HL-60 (cell line): ENCODE measurements at regions not wholly inside any gene's neighbourhood (a gene's known extent, or its start where the extent isn't known, plus 50 kb on each side); places are given as distances from the start of the nearest gene placed in this dataset.

ENCODE experiments used
- DNase-seq, 2 experiments: peaks; one replicate each; pipeline ENCODE4 v3.0.0-alpha.2; 2010 to 2020; ENCODE audit warnings: low read depth in 1 of 2, low spot score in 1 of 2
- H3K27ac ChIP-seq: fragments of 250-450 bp; sonication (Bioruptor Pico); replicated peaks from 2 replicates; pipeline ENCODE4 v1.5.1; 2020; ENCODE audit warnings: mild to moderate bottlenecking, moderate library complexity
- H3K27me3 ChIP-seq: fragments of 250-450 bp; sonication (Bioruptor Pico); 2 replicates; pipeline ENCODE4 v1.5.1; 2021; ENCODE audit warnings: mild to moderate bottlenecking, moderate library complexity; ENCODE audit not compliant: insufficient read depth, poor library complexity, severe bottlenecking
- H3K4me3 ChIP-seq: replicated peaks from 2 replicates; pipeline ENCODE4 v1.5.1; 2011; ENCODE audit warnings: mild to moderate bottlenecking, control low read depth, low read length; ENCODE audit not compliant: insufficient read depth
- CTCF ChIP-seq: IDR thresholded peaks from one replicate; pipeline ENCODE4 v1.5.1; 2011; ENCODE audit warnings: low read length, control low read depth, inconsistent platforms; ENCODE audit not compliant: insufficient read depth
- GABPA ChIP-seq: IDR thresholded peaks from 2 replicates; pipeline ENCODE4 v1.6.1; 2012; ENCODE audit warnings: low read depth
- POLR2AphosphoS5 ChIP-seq: IDR thresholded peaks from 2 replicates; pipeline ENCODE4 v1.6.1; 2012; ENCODE audit warnings: low read depth
- REST ChIP-seq: IDR thresholded peaks from 2 replicates; pipeline ENCODE4 v1.6.1; 2012; ENCODE audit warnings: low read depth; ENCODE audit not compliant: insufficient replicate concordance
- SPI1 ChIP-seq: IDR thresholded peaks from 2 replicates; pipeline ENCODE4 v1.6.1; 2012; ENCODE audit warnings: low read depth, mild to moderate bottlenecking, borderline replicate concordance

- H3K27me3 ChIP-seq, result no peaks in the 10 kb centered on the region
- TF ChIP-seq CTCF (no peak), REST (no peak), SPI1 (no peak), POLR2AphosphoS5 (no peak), GABPA (no peak)
- no peak overlapping the region for H3K4me3 ChIP-seq
- DNase-seq, result no peak
- no peak overlapping the region for H3K27ac ChIP-seq
Observed at GRCh38 chr18:78416853-78417252, 562.8 kb upstream of the SALL3 start.

- TF ChIP-seq SPI1, result no peak
- no peak for TF ChIP-seq GABPA
- no peak for TF ChIP-seq CTCF
- no peak for TF ChIP-seq REST
- no peak for TF ChIP-seq POLR2AphosphoS5
- no peak overlapping the region for H3K27ac ChIP-seq
- H3K27me3 ChIP-seq, result no peaks in the 10 kb centered on the region
- H3K4me3 ChIP-seq, result no peak overlapping the region
- DNase-seq, result no peak
Observed at GRCh38 chr18:78418379-78418778, 561.2 kb upstream of the SALL3 start.

- no peak for TF ChIP-seq POLR2AphosphoS5
- no peak for TF ChIP-seq GABPA
- TF ChIP-seq CTCF, result no peak
- no peak for TF ChIP-seq SPI1
- no peak for TF ChIP-seq REST
- no peak for DNase-seq
- H3K4me3 ChIP-seq, result no peak overlapping the region
- H3K27me3 ChIP-seq, result no peaks in the 10 kb centered on the region
- no peak overlapping the region for H3K27ac ChIP-seq
Observed at GRCh38 chr18:78419171-78419570, 560.4 kb upstream of the SALL3 start.
